GM19324 (cell line): ENCODE measurements at regions not wholly inside any gene's neighbourhood (a gene's known extent, or its start where the extent isn't known, plus 50 kb on each side); places are given as distances from the start of the nearest gene placed in this dataset.

Source experiments
- ATAC-seq: cut with Tn5 transposase; IDR thresholded peaks from one replicate; pipeline ENCODE4 v1.9.1; 2021; ENCODE audit warnings: mild to moderate bottlenecking, moderate library complexity; ENCODE audit not compliant: unreplicated experiment, low FRiP score

GRCh38 chr1:90561103-90561783, 155.9 kb downstream of the BARHL2 start:
- no peak for ATAC-seq

DNA sequence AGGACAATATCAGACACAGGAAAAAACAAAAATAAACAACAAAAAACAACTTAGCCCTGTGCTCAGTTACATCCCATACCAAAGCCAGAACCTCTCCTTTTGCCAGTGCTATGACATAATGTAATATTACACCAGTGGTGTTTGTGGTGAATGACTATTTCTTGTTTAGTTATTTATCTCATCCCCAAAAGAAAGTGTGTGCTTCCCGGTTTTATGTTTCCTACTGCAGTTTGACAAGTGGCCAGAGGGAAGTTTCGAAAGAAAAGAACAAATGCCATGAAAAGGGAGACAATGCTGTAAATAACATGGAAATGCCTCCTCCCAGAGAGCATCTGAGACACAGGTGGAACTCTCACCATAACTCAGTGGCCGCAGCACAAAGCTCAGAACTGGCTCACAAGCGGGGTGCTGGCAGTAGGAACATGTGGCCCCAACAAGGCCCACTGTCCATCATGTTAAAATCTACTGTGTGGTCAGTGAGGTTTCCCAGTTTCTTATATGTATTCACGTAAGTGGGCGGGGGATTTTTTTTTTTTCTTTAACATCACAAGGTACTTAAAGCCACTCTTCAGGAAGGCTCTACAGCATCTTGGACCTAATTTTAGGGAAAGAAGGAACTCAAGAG, 158.2 kb downstream of the BARHL2 start:
- ATAC-seq = no peak

DNA sequence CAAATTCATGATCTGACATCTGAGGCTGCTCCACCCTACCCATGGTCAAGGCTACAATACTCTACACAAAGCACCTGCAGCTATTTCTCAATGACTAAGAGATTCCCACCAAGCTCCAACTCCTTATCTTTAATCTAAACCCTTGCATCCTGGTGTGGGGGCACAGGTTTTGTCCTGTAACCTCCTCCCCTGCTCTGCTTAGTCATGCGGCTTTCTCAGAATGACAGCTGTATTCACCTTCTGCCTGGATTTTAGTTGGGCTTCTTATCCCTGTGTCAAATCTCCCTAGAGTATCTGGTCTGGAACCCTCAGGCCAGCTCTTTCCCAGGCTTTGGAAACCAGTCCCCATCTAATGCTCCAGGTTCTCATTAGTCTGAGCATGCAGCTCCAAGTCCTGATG, 159.0 kb downstream of the BARHL2 start:
- ATAC-seq = no peak

GRCh38 chr1:90557706-90558105, 159.4 kb downstream of the BARHL2 start:
- no peak for ATAC-seq

- no peak for ATAC-seq
Measured at GRCh38 chr1:90550626-90551406, 166.3 kb downstream of the BARHL2 start.

- no peak for ATAC-seq
Measured at GRCh38 chr1:90544356-90544755, 172.7 kb downstream of the BARHL2 start.

- no peak for ATAC-seq
Measured at GRCh38 chr1:90537606-90538362, 179.3 kb downstream of the BARHL2 start.

DNA sequence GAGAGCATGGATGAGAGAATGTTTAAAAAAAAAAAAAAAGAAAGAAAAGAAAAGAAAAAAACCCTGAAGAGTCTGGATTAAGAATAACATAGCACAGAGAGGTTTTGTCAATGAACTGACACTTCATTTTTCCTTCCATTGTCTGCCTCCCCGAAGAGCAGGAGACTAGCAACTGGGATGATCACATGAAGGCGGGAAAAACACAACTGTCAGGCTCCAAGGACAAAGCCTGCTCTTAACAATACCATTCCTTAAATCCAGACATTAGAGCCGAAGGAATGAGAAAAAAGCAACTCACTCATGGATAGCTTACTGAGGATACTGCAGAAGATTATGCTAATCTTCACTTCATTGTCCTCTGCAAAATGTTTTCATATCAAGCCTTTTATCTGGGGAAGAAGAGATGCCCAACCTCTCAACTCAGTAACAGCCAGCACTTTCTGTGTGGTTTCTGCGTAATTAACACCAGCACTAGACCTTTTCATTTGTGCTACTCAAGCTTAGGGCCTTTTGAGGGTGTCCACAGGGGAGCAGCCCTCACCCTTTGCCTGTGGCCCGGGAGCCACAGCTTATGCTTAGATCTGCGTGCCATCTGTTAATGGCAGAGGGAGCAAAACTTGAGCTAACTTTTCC, 182.3 kb downstream of the BARHL2 start:
- ATAC-seq = no peak

GRCh38 chr1:90534116-90534515, 183.0 kb downstream of the BARHL2 start:
- no peak for ATAC-seq

DNA sequence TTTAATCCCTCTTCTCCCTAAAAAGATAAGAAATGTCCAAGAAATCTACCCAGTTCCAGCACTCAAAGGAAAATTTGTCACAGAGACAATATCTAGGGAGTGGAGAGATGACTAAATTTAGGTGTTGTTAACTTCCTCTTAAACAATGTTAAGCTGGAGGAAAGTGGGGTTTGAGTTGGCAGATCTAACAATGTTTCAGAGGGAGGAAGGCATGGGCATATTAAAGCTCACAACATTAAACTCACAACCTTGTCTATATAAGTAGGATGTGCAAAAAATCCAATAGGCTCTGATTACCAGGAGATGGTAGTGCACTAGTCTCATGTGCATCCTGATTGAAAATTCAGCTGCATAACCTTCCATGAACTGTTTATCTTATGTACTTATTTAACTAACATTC, 190.1 kb downstream of the BARHL2 start:
- ATAC-seq = no peak

GRCh38 chr1:90522432-90522831, 194.7 kb downstream of the BARHL2 start:
- ATAC-seq = no peak

- ATAC-seq = no peak
Measured at GRCh38 chr1:90513956-90514355, 203.1 kb downstream of the BARHL2 start.

- ATAC-seq = no peak
Measured at GRCh38 chr1:90512441-90512840, 204.7 kb downstream of the BARHL2 start.

GRCh38 chr1:90510143-90510542, 207.0 kb downstream of the BARHL2 start:
- ATAC-seq = no peak

DNA sequence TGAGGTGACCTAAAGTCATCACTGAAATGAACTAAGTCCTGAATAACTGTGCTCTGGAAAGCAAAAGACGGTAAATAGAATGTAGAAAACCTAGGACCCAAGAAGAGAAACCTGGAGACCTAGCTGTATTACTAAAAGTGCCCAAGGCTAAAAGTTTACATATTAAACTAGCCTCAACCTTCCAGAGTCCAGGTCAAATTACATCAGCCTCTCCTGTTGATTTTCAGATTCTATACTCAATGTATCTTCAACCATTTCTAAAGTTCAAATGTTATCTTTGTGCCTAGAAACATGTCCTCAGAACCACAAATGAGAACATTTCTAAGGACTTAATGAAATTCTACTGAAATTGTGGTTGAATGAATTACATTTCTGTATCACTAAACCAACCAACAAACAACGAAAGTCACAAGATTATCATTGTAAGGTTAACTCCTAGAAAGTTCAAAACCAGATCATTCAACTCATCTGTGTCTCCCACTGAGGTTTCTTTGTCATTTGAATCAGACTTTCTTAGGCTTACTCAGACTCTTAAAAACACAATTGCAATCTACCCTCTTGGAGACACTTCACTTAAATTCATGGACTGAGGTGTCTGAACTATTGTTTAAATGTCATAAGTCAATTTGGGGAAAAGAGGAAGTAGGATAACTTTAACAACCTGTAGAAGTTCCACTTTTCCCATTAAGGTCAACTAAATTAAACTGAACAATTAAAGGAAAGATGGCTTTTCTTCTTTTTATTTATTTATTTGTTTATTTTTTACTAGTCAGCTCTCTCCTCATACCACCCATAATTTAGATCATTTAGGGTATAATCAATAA, 207.7 kb downstream of the BARHL2 start:
- ATAC-seq = no peak

DNA sequence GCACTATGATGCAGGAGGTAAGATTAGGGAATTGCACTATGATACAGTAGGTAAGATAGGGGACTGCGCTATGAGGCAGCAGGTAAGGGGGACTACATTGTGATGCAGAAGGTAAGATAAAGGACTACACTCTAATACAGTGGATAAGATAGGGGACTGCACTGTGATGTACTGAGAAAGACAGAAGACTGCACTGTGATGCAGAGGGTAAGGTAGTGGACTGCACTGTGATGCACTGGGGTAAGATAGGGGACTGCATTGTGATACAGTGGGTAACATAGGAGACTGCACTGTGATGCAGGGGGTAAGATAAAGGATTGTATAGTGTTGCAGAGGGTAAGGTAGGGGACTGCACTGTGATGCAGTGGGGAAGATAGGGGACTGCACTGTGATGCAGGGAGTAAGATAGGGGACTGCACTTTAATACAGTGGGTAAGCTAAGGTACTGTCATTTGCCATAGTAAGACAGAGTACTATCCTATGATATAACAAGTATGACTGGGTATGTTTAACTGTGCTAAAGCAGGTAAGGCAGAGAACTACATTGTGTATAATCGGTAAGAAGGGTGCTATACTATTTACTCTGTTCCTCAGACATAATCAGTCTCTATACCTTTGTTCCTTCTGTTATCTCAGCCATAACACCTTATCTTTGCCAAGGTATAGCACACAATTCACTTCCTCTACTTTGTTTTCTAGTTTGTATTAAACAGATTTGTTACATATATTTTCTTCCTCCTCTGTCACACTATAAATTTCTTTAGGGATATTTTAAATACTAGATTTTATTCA, 208.5 kb downstream of the BARHL2 start:
- no peak for ATAC-seq

DNA sequence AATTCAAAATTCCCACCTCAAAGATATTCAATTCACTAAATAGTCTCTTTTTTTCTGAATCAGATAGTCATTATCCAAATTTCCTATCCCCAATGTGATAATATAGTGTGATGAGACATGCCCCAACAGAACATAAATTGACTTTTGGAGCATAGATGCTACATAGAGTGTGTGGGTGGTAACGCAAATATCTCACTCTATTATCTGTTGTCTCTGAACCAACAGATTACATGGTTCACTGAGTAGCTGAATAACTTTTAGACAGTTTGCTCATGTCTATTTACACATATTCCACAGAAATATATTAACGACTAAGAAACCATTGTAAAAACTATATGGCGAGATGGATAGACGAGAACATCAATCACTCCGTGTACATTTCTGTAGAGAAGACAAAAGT, 209.9 kb downstream of the BARHL2 start:
- no peak for ATAC-seq

DNA sequence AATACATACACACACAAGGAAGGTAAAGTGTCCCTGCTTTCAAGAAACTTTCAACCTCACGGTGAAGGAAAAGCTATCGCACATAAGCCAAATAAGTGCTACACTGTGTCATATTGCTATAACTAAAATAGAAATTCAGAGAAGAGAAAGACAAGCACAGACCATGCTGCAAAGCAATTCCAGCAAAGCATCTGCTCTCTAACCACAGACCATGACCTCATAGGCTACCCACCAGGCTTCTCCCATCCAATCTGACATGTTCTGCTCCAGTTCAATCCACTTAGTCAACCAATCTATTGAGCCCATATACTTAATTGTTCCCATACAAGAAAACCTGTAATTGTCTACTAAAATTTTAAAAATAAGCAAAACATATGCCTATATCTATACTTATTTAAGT, 211.3 kb downstream of the BARHL2 start:
- no peak for ATAC-seq

DNA sequence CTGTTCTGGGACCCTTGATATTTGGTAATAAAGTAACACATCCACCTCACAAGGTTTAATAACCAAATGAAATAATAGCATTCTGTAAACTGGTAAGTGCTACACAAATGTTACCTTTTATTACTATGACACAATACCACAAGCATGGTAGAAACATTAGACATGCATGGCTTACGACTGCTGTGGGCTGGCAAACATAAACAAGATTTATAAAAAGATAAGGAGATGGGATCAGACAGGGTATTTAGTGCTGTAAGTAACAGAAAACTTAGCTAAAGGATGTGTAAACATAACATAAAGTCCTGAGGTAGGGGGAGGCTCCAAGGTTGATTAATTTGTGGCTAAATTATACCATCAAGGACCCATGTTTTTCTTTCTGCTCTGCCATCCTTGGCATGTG, 212.6 kb downstream of the BARHL2 start:
- ATAC-seq = no peak
